GM23338 (cell line): ENCODE measurements at regions not wholly inside any gene's neighbourhood (a gene's known extent, or its start where the extent isn't known, plus 50 kb on each side); places are given as distances from the start of the nearest gene placed in this dataset.

Experiments
- ATAC-seq: fragments of 200-7000 bp; cut with Tn5 transposase; 3 replicates; pipeline ENCODE4 v1.9.1; 2020
- DNase-seq: peaks from one replicate; pipeline ENCODE4 v3.0.0-alpha.2; 2015; ENCODE audit warnings: low spot score
- H2AFZ ChIP-seq: fragments of 200-600 bp; sonication (generic); 2 replicates; pipeline ENCODE4 v1.8.0; 2016; ENCODE audit warnings: antibody characterized with exemption, mild to moderate bottlenecking, moderate library complexity
- H3F3A ChIP-seq: fragments of 200-600 bp; sonication (generic); replicated peaks from 2 replicates; pipeline ENCODE4 v1.8.0; 2017; ENCODE audit warnings: antibody characterized with exemption, mixed run types, low read depth
- H3K27ac ChIP-seq: fragments of 200-600 bp; sonication (generic); 2 replicates; pipeline ENCODE4 v1.6.1; 2016; ENCODE audit warnings: low read depth
- H3K27me3 ChIP-seq: fragments of 200-600 bp; sonication (generic); 2 replicates; pipeline ENCODE4 v1.8.0; 2016; ENCODE audit warnings: mild to moderate bottlenecking, mixed run types, moderate library complexity; ENCODE audit not compliant: insufficient read depth
- H3K36me3 ChIP-seq: fragments of 200-600 bp; sonication (generic); 2 replicates; pipeline ENCODE4 v1.8.0; 2016; ENCODE audit warnings: mild to moderate bottlenecking; ENCODE audit not compliant: insufficient read depth
- H3K4me1 ChIP-seq: fragments of 200-600 bp; sonication (generic); 2 replicates; pipeline ENCODE4 v1.8.0; 2016; ENCODE audit warnings: mild to moderate bottlenecking, moderate library complexity; ENCODE audit not compliant: insufficient read depth
- H3K4me2 ChIP-seq: fragments of 200-600 bp; sonication (generic); 2 replicates; pipeline ENCODE4 v1.7.1; 2017; ENCODE audit warnings: mixed run types
- H3K4me3 ChIP-seq: fragments of 200-600 bp; sonication (generic); 2 replicates; pipeline ENCODE4 v1.6.1; 2016; ENCODE audit warnings: mixed run types
- H3K79me2 ChIP-seq: fragments of 200-600 bp; sonication (generic); replicated peaks from 2 replicates; pipeline ENCODE4 v1.8.0; 2017; ENCODE audit warnings: mild to moderate bottlenecking; ENCODE audit not compliant: insufficient read depth
- H3K9me2 ChIP-seq: fragments of 200-600 bp; sonication (generic); 2 replicates; pipeline ENCODE4 v1.8.0; 2017; ENCODE audit not compliant: insufficient read depth
- H4K20me1 ChIP-seq: fragments of 200-600 bp; sonication (generic); replicated peaks from 2 replicates; pipeline ENCODE4 v1.8.0; 2017; ENCODE audit warnings: mild to moderate bottlenecking; ENCODE audit not compliant: insufficient read depth
- H3K27ac Mint-ChIP-seq: 2 replicates; pipeline ENCODE4 v1.8.0; 2020; ENCODE audit warnings: inconsistent platforms, mild to moderate bottlenecking, moderate library complexity, mixed read lengths
- H3K27me3 Mint-ChIP-seq: 3 replicates; pipeline ENCODE4 v1.8.0; 2022; ENCODE audit warnings: low read depth, mild to moderate bottlenecking, moderate library complexity, mixed read lengths, inconsistent platforms; ENCODE audit not compliant: insufficient read depth, poor library complexity
- H3K36me3 Mint-ChIP-seq: 3 replicates; pipeline ENCODE4 v1.8.0; 2021; ENCODE audit warnings: low read depth, mild to moderate bottlenecking, inconsistent platforms, moderate library complexity, mixed read lengths
- H3K4me1 Mint-ChIP-seq: 3 replicates; pipeline ENCODE4 v1.8.0; 2020; ENCODE audit warnings: mild to moderate bottlenecking, inconsistent platforms, mixed read lengths
- H3K4me3 Mint-ChIP-seq: 3 replicates; pipeline ENCODE4 v1.8.0; 2021; ENCODE audit warnings: moderate library complexity, mild to moderate bottlenecking, inconsistent platforms, mixed read lengths
- H3K9me3 Mint-ChIP-seq: 3 replicates; pipeline ENCODE4 v1.8.0; 2020; ENCODE audit warnings: moderate library complexity, mild to moderate bottlenecking, inconsistent platforms, mixed read lengths
- CREB1 ChIP-seq: fragments of 250-450 bp; sonication (Bioruptor Pico); IDR thresholded peaks from 2 replicates; pipeline ENCODE4 v1.5.0; 2020; ENCODE audit warnings: low read depth, mild to moderate bottlenecking, moderate library complexity
- EZH2phosphoT487 ChIP-seq: fragments of 200-600 bp; sonication (generic); IDR thresholded peaks from one replicate; pipeline ENCODE4 v1.8.1; 2018; ENCODE audit warnings: antibody characterized with exemption; ENCODE audit not compliant: unreplicated experiment
- JUNB ChIP-seq: IDR thresholded peaks from one replicate; pipeline ENCODE4 v1.6.1; 2016; ENCODE audit warnings: antibody characterized with exemption; ENCODE audit not compliant: unreplicated experiment
- NANOG ChIP-seq: IDR thresholded peaks from 2 replicates; pipeline ENCODE4 v1.6.1; 2016; ENCODE audit warnings: antibody characterized with exemption, borderline replicate concordance
- POLR2AphosphoS5 ChIP-seq: IDR thresholded peaks from 2 replicates; pipeline ENCODE4 v1.6.1; 2016; ENCODE audit warnings: antibody characterized with exemption, low read depth
- REST ChIP-seq: IDR thresholded peaks from one replicate; pipeline ENCODE4 v1.6.1; 2018; ENCODE audit warnings: antibody characterized with exemption; ENCODE audit not compliant: unreplicated experiment
- STAT1 ChIP-seq: IDR thresholded peaks from one replicate; pipeline ENCODE4 v1.6.1; 2016; ENCODE audit warnings: antibody characterized with exemption; ENCODE audit not compliant: unreplicated experiment
- ZNF114 ChIP-seq: fragments of 250-450 bp; sonication (Bioruptor Pico); IDR thresholded peaks from 2 replicates; pipeline ENCODE4 v1.5.0; 2020; ENCODE audit warnings: mild to moderate bottlenecking, moderate library complexity
- ZNF331 ChIP-seq: fragments of 250-450 bp; sonication (Bioruptor Pico); IDR thresholded peaks from 2 replicates; pipeline ENCODE4 v1.5.0; 2020; ENCODE audit warnings: low read depth, mild to moderate bottlenecking, moderate library complexity
- TF ChIP-seq, protein P1 (sequence below): IDR thresholded peaks from 2 replicates; pipeline ENCODE4 v1.6.1; 2016; ENCODE audit warnings: antibody characterized with exemption
- TF ChIP-seq, protein P2 (sequence below), 2 experiments: fragments of 200-600 bp in 1 of 2; sonication (generic) in 1 of 2; conservative IDR thresholded peaks; 2 replicates each; pipeline versions ENCODE4 v1.5.1 to v1.6.1; 2016 to 2017; ENCODE audit warnings: antibody characterized with exemption in 2 of 2, low read depth in 2 of 2, mild to moderate bottlenecking in 2 of 2, moderate library complexity in 1 of 2

- no peak for TF ChIP-seq JUNB
- no peak for TF ChIP-seq STAT1
- TF ChIP-seq, protein P1, sequence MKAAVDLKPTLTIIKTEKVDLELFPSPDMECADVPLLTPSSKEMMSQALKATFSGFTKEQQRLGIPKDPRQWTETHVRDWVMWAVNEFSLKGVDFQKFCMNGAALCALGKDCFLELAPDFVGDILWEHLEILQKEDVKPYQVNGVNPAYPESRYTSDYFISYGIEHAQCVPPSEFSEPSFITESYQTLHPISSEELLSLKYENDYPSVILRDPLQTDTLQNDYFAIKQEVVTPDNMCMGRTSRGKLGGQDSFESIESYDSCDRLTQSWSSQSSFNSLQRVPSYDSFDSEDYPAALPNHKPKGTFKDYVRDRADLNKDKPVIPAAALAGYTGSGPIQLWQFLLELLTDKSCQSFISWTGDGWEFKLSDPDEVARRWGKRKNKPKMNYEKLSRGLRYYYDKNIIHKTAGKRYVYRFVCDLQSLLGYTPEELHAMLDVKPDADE = no peak
- no peak for TF ChIP-seq ZNF331
- no peak for TF ChIP-seq NANOG
- no peak for TF ChIP-seq CREB1 (CRISPR knock-in tag)
- no peak for TF ChIP-seq POLR2AphosphoS5
- TF ChIP-seq EZH2phosphoT487 = no peak
Observed at GRCh38 chr1:29684141-29684540, 447.8 kb downstream of the PTPRU start (continued).

- Histone ChIP-seq H4K20me1 (no peaks in the 10 kb centered on the region), H3K27me3 (no peaks in the 10 kb centered on the region), H2AFZ (no peak overlapping the region), H3K4me2 (no peak overlapping the region), H3K79me2 (no peaks in the 10 kb centered on the region), H3K27ac (no peak overlapping the region), H3K4me1 (peaks cover 7% of the 10 kb centered on the region), H3F3A (no peaks in the 10 kb centered on the region), H3K36me3 (no peaks in the 10 kb centered on the region), H3K9me2 (no peaks in the 10 kb centered on the region), H3K4me3 (no peak overlapping the region)
- H3K27ac Mint-ChIP-seq = no peak overlapping the region
- no peak overlapping the region for H3K4me3 Mint-ChIP-seq
- 0 out of 3 replicates have a peak, but pooled peaks cover 4% of the 10 kb centered on the region for H3K36me3 Mint-ChIP-seq
- H3K9me3 Mint-ChIP-seq = peaks cover 14% of the 10 kb centered on the region; the same call in 2 of the 3 replicates
- H3K27me3 Mint-ChIP-seq = no peaks in the 10 kb centered on the region
- no peak for ATAC-seq
- H3K4me1 Mint-ChIP-seq = peaks cover 13% of the 10 kb centered on the region
- TF ChIP-seq, protein P2, sequence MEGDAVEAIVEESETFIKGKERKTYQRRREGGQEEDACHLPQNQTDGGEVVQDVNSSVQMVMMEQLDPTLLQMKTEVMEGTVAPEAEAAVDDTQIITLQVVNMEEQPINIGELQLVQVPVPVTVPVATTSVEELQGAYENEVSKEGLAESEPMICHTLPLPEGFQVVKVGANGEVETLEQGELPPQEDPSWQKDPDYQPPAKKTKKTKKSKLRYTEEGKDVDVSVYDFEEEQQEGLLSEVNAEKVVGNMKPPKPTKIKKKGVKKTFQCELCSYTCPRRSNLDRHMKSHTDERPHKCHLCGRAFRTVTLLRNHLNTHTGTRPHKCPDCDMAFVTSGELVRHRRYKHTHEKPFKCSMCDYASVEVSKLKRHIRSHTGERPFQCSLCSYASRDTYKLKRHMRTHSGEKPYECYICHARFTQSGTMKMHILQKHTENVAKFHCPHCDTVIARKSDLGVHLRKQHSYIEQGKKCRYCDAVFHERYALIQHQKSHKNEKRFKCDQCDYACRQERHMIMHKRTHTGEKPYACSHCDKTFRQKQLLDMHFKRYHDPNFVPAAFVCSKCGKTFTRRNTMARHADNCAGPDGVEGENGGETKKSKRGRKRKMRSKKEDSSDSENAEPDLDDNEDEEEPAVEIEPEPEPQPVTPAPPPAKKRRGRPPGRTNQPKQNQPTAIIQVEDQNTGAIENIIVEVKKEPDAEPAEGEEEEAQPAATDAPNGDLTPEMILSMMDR (conservative IDR thresholded peaks at IDR 0.05; ENCODE audit: low read depth in 2 of 2) = no peak
- TF ChIP-seq POLR2AphosphoS5 (no peak), ZNF114 (CRISPR knock-in tag) (no peak), JUNB (no peak), EZH2phosphoT487 (no peak), REST (no peak)
- TF ChIP-seq, protein P1 = no peak
- no peak for DNase-seq
Observed at GRCh38 chr1:29683472-29683871, 447.1 kb downstream of the PTPRU start.
